GM10266 (cell line): ENCODE measurements at regions not wholly inside any gene's neighbourhood (a gene's known extent, or its start where the extent isn't known, plus 50 kb on each side); places are given as distances from the start of the nearest gene placed in this dataset.

ENCODE experiments used
- DNase-seq: peaks from one replicate; pipeline ENCODE4 v3.0.0; 2012; ENCODE audit errors: extremely low spot score
- CTCF ChIP-seq: IDR thresholded peaks from 2 replicates; pipeline ENCODE4 v1.5.1; 2012; ENCODE audit warnings: mild to moderate bottlenecking, low read depth; ENCODE audit not compliant: control insufficient read depth, insufficient read depth; ENCODE audit errors: missing control alignments

- no peak for DNase-seq
- no peak for TF ChIP-seq CTCF
Measured at GRCh38 chr18:11323359-11323819, 174.0 kb upstream of the PIEZO2 start.

- no peak for DNase-seq
- no peak for TF ChIP-seq CTCF
Measured at GRCh38 chr18:11322716-11323115, 173.3 kb upstream of the PIEZO2 start.

GRCh38 chr18:11322006-11322405 lies 172.6 kb upstream of the PIEZO2 start:
- no peak for TF ChIP-seq CTCF
- no peak for DNase-seq

- no peak for DNase-seq
- TF ChIP-seq CTCF, result no peak
Measured at GRCh38 chr18:11320986-11321385, 171.6 kb upstream of the PIEZO2 start.

- DNase-seq, result no peak
- TF ChIP-seq CTCF, result no peak
Measured at GRCh38 chr18:11316546-11316945, 167.2 kb upstream of the PIEZO2 start.

GRCh38 chr18:11310476-11311086 lies 161.2 kb upstream of the PIEZO2 start:
- peak; percentile 32 for DNase-seq
- peak; percentile 86 for TF ChIP-seq CTCF

GRCh38 chr18:11309172-11309571 lies 159.8 kb upstream of the PIEZO2 start:
- peak; percentile 30 for TF ChIP-seq CTCF
- no peak for DNase-seq
